ENCODE measurements at regions not wholly inside any gene's neighbourhood (a gene's known extent, or its start where the extent isn't known, plus 50 kb on each side); places are given as distances from the start of the nearest gene placed in this dataset.
A peak's percentile ranks its signal among the peaks of the same experiment; 100 is the strongest.

DNA sequence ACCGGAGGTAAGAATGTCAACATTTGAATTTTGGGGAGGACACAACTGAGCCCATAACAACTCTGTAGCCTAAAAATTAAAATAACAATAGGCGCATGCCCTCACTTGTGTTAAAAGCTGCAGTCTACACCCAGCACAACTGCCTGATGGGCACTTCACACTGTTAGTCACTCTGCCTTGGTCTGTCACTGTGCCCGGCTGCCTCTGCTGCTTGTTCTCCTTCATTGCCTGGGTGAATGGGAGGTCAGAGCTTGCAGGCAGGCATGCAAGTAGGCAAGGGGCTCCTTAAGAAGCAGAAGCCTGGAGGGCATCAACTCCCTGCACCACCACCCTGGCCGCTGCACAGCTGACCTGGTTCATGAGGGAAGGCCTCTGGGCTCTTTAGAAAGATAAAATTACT is 374.8 kb downstream of the MID1IP1 start:
- Histone ChIP-seq H3K27me3 (ENCODE audit: insufficient read depth, low read length) (no peaks in the 10 kb centered on the region), H3K36me3 (ENCODE audit: insufficient read depth, low read length) (no peaks in the 10 kb centered on the region), H3K9me3 (ENCODE audit: control insufficient read depth in 1 of 2, low read length in 2 of 2) (no peaks in the 10 kb centered on the region), H3K4me3 (ENCODE audit: low read length in 2 of 2) (no peak overlapping the region), H3K27ac (ENCODE audit: low read depth, low read length) (no peak overlapping the region), H3K4me1 (ENCODE audit: insufficient read depth, low read length) (peaks cover 20% of the 10 kb centered on the region)
- Mint-ChIP-seq H3K4me1 (peaks cover 6 to 25% (median 13%) of the 10 kb centered on the region in 4 donors), H3K4me3 (no peak overlapping the region), H3K36me3 (no peaks in the 10 kb centered on the region), H3K27me3 (no peaks in the 10 kb centered on the region), H3K9me3 (no peaks in the 10 kb centered on the region), H3K27ac (peak overlapping the region in 4 of 7 donors; percentile 24 to 90 (median 58))
- ChIA-PET POLR2A (ENCODE audit: partially characterized antibody) (no interaction called here), CTCF (ENCODE audit: partially characterized antibody) (no interaction called here)
- intact Hi-C loops (cut with micrococcal nuclease): no loop called here
- no peak for DNase-seq

GRCh38 chrX:39189431-39189830 is 388.2 kb downstream of the MID1IP1 start:
- H3K4me3 Mint-ChIP-seq: no peak overlapping the region
- H3K4me1 Mint-ChIP-seq: peaks cover 0 to 2% (median under 1%) of the 10 kb centered on the region in 4 donors
- Histone ChIP-seq H3K9me3 (ENCODE audit: control insufficient read depth in 1 of 2, low read length in 2 of 2) (no peaks in the 10 kb centered on the region), H3K4me1 (ENCODE audit: insufficient read depth, low read length) (peaks cover under 1% of the 10 kb centered on the region), H3K27me3 (ENCODE audit: insufficient read depth, low read length) (no peaks in the 10 kb centered on the region), H3K27ac (ENCODE audit: low read depth, low read length) (no peak overlapping the region), H3K36me3 (ENCODE audit: insufficient read depth, low read length) (no peaks in the 10 kb centered on the region), H3K4me3 (ENCODE audit: low read length in 2 of 2) (no peak overlapping the region)
- POLR2A ChIA-PET (ENCODE audit: partially characterized antibody): no interaction called here
- peaks cover 0 to 8% (median 1%) of the 10 kb centered on the region in 8 donors for H3K9me3 Mint-ChIP-seq
- H3K27me3 Mint-ChIP-seq: no peaks in the 10 kb centered on the region
- DNase-seq: no peak
- intact Hi-C loops (cut with micrococcal nuclease): no loop called here
- CTCF ChIA-PET (ENCODE audit: partially characterized antibody): no interaction called here
- H3K36me3 Mint-ChIP-seq: no peaks in the 10 kb centered on the region
- H3K27ac Mint-ChIP-seq: no peak overlapping the region

DNA sequence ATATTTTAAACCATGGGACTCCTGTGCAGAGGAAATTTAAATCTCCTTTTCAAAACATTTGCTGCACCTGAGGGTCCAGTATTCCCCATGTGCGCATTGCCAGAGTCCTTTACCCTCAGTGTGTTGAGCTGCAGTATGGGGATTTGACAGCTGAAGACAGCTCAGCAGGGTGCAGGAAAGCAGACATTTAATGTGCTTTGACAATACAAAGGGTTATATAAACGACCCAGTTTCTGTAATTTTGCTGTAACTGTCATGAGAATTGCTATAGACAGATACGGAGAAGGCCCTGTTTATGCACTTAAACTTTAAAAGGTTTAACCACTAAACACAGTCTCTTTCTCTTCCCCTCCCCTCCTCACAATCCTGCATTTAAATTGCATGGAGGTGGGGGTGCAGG is 393.4 kb downstream of the MID1IP1 start:
- no peaks in the 10 kb centered on the region for H3K36me3 Mint-ChIP-seq
- peak overlapping the region in 3 of 8 donors; percentile 13 to 62 (median 41) for H3K4me3 Mint-ChIP-seq
- intact Hi-C loops (cut with micrococcal nuclease): no loop called here
- DNase-seq: no peak
- no peak overlapping the region for H3K27ac ChIP-seq (ENCODE audit: low read depth, low read length)
- no peaks in the 10 kb centered on the region for H3K36me3 ChIP-seq (ENCODE audit: insufficient read depth, low read length)
- H3K4me3 ChIP-seq (ENCODE audit: low read length in 2 of 2): no peak overlapping the region
- H3K9me3 ChIP-seq (ENCODE audit: control insufficient read depth in 1 of 2, low read length in 2 of 2): no peaks in the 10 kb centered on the region
- H3K9me3 Mint-ChIP-seq: no peaks in the 10 kb centered on the region
- H3K27me3 ChIP-seq (ENCODE audit: insufficient read depth, low read length): no peaks in the 10 kb centered on the region
- no peaks in the 10 kb centered on the region for H3K27me3 Mint-ChIP-seq
- H3K4me1 ChIP-seq (ENCODE audit: insufficient read depth, low read length): peaks cover 31% of the 10 kb centered on the region
- POLR2A ChIA-PET (ENCODE audit: partially characterized antibody): no interaction called here
- H3K27ac Mint-ChIP-seq: peak overlapping the region in 1 of 7 donors; percentile 14
- CTCF ChIA-PET (ENCODE audit: partially characterized antibody): no interaction called here
- peaks cover 19 to 23% (median 19%) of the 10 kb centered on the region in 4 donors for H3K4me1 Mint-ChIP-seq

GRCh38 chrX:39195156-39195555 is 393.9 kb downstream of the MID1IP1 start:
- no peaks in the 10 kb centered on the region for H3K27me3 Mint-ChIP-seq
- Histone ChIP-seq H3K4me1 (ENCODE audit: insufficient read depth, low read length) (peaks cover 31% of the 10 kb centered on the region), H3K27ac (ENCODE audit: low read depth, low read length) (no peak overlapping the region), H3K36me3 (ENCODE audit: insufficient read depth, low read length) (no peaks in the 10 kb centered on the region), H3K9me3 (ENCODE audit: control insufficient read depth in 1 of 2, low read length in 2 of 2) (no peaks in the 10 kb centered on the region), H3K4me3 (ENCODE audit: low read length in 2 of 2) (no peak overlapping the region), H3K27me3 (ENCODE audit: insufficient read depth, low read length) (no peaks in the 10 kb centered on the region)
- intact Hi-C loops (cut with micrococcal nuclease): no loop called here
- no peak for DNase-seq
- no peaks in the 10 kb centered on the region for H3K9me3 Mint-ChIP-seq
- H3K4me3 Mint-ChIP-seq: peak overlapping the region; percentile 13 to 62 (median 28)
- H3K27ac Mint-ChIP-seq: peak overlapping the region in 2 of 7 donors; percentile 26 to 44
- H3K36me3 Mint-ChIP-seq: no peaks in the 10 kb centered on the region
- ChIA-PET CTCF (ENCODE audit: partially characterized antibody) (no interaction called here), POLR2A (ENCODE audit: partially characterized antibody) (no interaction called here)
- peaks cover 19 to 23% (median 19%) of the 10 kb centered on the region in 4 donors for H3K4me1 Mint-ChIP-seq

GRCh38 chrX:39196192-39197102 is 395.2 kb downstream of the MID1IP1 start:
- no peaks in the 10 kb centered on the region for H3K9me3 Mint-ChIP-seq
- no peaks in the 10 kb centered on the region for H3K36me3 Mint-ChIP-seq
- Histone ChIP-seq H3K27me3 (ENCODE audit: insufficient read depth, low read length) (no peaks in the 10 kb centered on the region), H3K4me3 (ENCODE audit: low read length in 2 of 2) (no peak overlapping the region), H3K36me3 (ENCODE audit: insufficient read depth, low read length) (no peaks in the 10 kb centered on the region), H3K4me1 (ENCODE audit: insufficient read depth, low read length) (peaks cover 37% of the 10 kb centered on the region), H3K27ac (ENCODE audit: low read depth, low read length) (no peak overlapping the region), H3K9me3 (ENCODE audit: control insufficient read depth in 1 of 2, low read length in 2 of 2) (no peaks in the 10 kb centered on the region)
- H3K27me3 Mint-ChIP-seq: no peaks in the 10 kb centered on the region
- CTCF ChIA-PET (ENCODE audit: partially characterized antibody): interaction anchor here (0.7 to 1.3 kb wide), 3 partner anchors 22 to 248 kb away, joined by 3 to 5 read pairs (median 3); no protein-coding TSS in a partner anchor
- H3K4me3 Mint-ChIP-seq: peak overlapping the region; percentile 42 to 84 (median 66)
- POLR2A ChIA-PET (ENCODE audit: partially characterized antibody): interaction anchor here (1.6 kb wide), 1 partner anchor 21 kb away, joined by 7 read pairs; no protein-coding TSS in a partner anchor
- peak overlapping the region in 6 of 7 donors; percentile 36 to 74 (median 42) for H3K27ac Mint-ChIP-seq
- H3K4me1 Mint-ChIP-seq: peaks cover 19 to 23% (median 21%) of the 10 kb centered on the region in 4 donors
- intact Hi-C loops (cut with micrococcal nuclease): no loop called here
- peak; percentile 29 to 69 (median 44) for DNase-seq

- intact Hi-C loops (cut with micrococcal nuclease): no loop called here
Measured at GRCh38 chrX:39199429-39199828, 398.2 kb downstream of the MID1IP1 start.

DNA sequence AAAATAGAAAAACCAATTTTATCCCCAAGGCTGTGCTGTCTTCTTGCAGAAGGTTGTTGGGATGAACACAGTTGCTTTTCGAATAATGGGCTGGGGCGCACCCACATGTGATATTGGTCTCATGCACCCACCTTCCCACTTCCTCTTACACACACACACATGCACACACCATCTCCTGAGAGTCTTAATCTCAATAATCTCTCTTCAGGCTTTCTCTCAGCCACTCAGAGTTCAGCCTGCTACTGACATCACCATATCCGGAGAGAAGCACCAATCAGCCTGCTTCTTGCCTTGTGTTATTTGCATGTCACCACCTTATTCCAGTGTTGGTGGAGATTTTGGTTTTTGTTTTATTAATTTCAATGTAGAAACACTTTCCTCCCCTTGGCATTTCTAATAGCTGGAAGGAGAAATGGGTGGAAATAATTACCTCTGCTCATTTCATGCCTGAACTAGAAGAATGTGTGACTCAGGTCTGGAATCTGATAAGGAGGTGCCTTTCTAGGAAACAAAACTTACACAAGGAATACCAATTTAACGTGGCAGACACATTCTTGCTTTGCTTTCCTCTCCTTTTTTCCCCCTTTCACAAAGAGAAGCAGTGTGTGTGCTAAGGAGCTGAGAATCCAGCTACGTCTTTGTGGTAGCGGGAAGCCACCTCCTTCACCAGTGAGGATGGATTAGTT is 400.2 kb downstream of the MID1IP1 start:
- H3K27me3 ChIP-seq (ENCODE audit: insufficient read depth, low read length): no peaks in the 10 kb centered on the region
- Mint-ChIP-seq H3K4me3 (no peak overlapping the region), H3K9me3 (no peaks in the 10 kb centered on the region), H3K27me3 (no peaks in the 10 kb centered on the region), H3K27ac (no peak overlapping the region), H3K4me1 (peaks cover 8 to 11% (median 9%) of the 10 kb centered on the region in 4 donors), H3K36me3 (no peaks in the 10 kb centered on the region)
- POLR2A ChIA-PET (ENCODE audit: partially characterized antibody): no interaction called here
- no peak overlapping the region for H3K4me3 ChIP-seq (ENCODE audit: low read length in 2 of 2)
- H3K9me3 ChIP-seq (ENCODE audit: control insufficient read depth in 1 of 2, low read length in 2 of 2): no peaks in the 10 kb centered on the region
- H3K27ac ChIP-seq (ENCODE audit: low read depth, low read length): no peak overlapping the region
- intact Hi-C loops (cut with micrococcal nuclease): no loop called here
- CTCF ChIA-PET (ENCODE audit: partially characterized antibody): no interaction called here
- DNase-seq: peak in 1 of 5 donors; percentile 11
- H3K4me1 ChIP-seq (ENCODE audit: insufficient read depth, low read length): peaks cover 17% of the 10 kb centered on the region
- H3K36me3 ChIP-seq (ENCODE audit: insufficient read depth, low read length): no peaks in the 10 kb centered on the region

More at GRCh38 chrX:39199429-39199828, 398.2 kb downstream of the MID1IP1 start:
- ChIA-PET POLR2A (ENCODE audit: partially characterized antibody) (no interaction called here), CTCF (ENCODE audit: partially characterized antibody) (no interaction called here)
- H3K4me3 ChIP-seq (ENCODE audit: low read length in 2 of 2): no peak overlapping the region
- no peak overlapping the region for H3K27ac ChIP-seq (ENCODE audit: low read depth, low read length)
- no peak for DNase-seq
- H3K9me3 ChIP-seq (ENCODE audit: control insufficient read depth in 1 of 2, low read length in 2 of 2): no peaks in the 10 kb centered on the region
- no peaks in the 10 kb centered on the region for H3K9me3 Mint-ChIP-seq
- H3K27ac Mint-ChIP-seq: no peak overlapping the region
- H3K36me3 ChIP-seq (ENCODE audit: insufficient read depth, low read length): no peaks in the 10 kb centered on the region
- H3K27me3 ChIP-seq (ENCODE audit: insufficient read depth, low read length): no peaks in the 10 kb centered on the region
- H3K36me3 Mint-ChIP-seq: no peaks in the 10 kb centered on the region
- H3K4me1 ChIP-seq (ENCODE audit: insufficient read depth, low read length): peaks cover 36% of the 10 kb centered on the region
- H3K4me3 Mint-ChIP-seq: no peak overlapping the region
- H3K27me3 Mint-ChIP-seq: no peaks in the 10 kb centered on the region
- H3K4me1 Mint-ChIP-seq: peaks cover 19 to 23% (median 19%) of the 10 kb centered on the region in 4 donors

Measured in CD4-positive, alpha-beta memory T cell (primary cell).